Adrenal gland (tissue), 5 donors: ENCODE measurements at regions not wholly inside any gene's neighbourhood (a gene's known extent, or its start where the extent isn't known, plus 50 kb on each side); places are given as distances from the start of the nearest gene placed in this dataset.

ENCODE experiments used
- POLR2A ChIP-seq, 2 donors: fragments of 450-650 bp; IDR thresholded peaks; one replicate each; pipeline ENCODE4 v1.6.1; 2017; ENCODE audit warnings: antibody characterized with exemption in 2 of 2, mild to moderate bottlenecking in 2 of 2, moderate library complexity in 1 of 2
- TF ChIP-seq, protein P1 (sequence below), 6 experiments: fragments of 450-650 bp in 4 of 6; fragments of 200-600 bp in 2 of 6; sonication (generic) in 1 of 6; IDR thresholded peaks; 1 replicate in 5 of 6; 2 replicates in 1 of 6; pipeline versions ENCODE4 v1.5.1 to v1.8.0; 2016 to 2021; ENCODE audit warnings: antibody characterized with exemption in 6 of 6, mild to moderate bottlenecking in 2 of 6, moderate library complexity in 1 of 6
- donor health status: DM: no; HTN: no; CAD: no.

DNA sequence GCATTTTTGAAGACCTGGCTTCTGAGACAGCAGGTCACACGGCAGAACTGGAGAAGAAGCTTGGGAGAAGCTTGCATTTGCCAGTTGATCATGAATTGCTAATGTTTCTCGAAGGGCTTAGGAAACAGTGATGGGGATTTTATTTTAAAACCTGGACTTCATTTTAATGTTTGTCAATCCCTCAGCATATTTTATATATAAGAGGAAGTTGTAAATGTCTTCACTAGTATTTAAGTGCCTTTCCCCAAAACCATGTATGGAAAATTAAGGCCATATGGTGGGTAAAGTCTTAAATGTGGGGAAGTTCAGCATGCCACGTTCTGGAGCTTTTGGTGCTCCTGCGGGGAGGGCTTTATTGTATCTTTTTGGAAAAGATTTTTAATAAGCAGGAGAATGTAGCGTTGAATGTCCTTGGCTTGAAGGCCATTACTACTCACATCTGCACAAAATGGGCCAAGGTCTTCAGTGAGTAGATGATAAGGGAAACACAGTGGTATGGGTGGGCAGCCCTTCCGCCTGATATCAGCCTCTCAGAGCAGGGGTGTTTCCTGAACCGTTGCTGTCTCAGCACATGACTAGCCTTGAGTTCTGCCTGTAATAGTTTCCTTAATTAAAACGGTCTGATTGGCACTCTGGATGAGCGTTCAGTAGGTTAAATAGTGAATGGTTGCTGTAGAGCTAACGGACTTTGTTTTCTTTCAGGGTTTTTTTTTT lies 511.4 kb downstream of the PCNX1 start:
- no peak for TF ChIP-seq POLR2A (IDR thresholded peaks at IDR 0.05)
- TF ChIP-seq, protein P1, sequence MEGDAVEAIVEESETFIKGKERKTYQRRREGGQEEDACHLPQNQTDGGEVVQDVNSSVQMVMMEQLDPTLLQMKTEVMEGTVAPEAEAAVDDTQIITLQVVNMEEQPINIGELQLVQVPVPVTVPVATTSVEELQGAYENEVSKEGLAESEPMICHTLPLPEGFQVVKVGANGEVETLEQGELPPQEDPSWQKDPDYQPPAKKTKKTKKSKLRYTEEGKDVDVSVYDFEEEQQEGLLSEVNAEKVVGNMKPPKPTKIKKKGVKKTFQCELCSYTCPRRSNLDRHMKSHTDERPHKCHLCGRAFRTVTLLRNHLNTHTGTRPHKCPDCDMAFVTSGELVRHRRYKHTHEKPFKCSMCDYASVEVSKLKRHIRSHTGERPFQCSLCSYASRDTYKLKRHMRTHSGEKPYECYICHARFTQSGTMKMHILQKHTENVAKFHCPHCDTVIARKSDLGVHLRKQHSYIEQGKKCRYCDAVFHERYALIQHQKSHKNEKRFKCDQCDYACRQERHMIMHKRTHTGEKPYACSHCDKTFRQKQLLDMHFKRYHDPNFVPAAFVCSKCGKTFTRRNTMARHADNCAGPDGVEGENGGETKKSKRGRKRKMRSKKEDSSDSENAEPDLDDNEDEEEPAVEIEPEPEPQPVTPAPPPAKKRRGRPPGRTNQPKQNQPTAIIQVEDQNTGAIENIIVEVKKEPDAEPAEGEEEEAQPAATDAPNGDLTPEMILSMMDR (IDR thresholded peaks at IDR 0.05): no peak
